Muscle layer of colon (tissue), 2 donors: ENCODE measurements at regions not wholly inside any gene's neighbourhood (a gene's known extent, or its start where the extent isn't known, plus 50 kb on each side); places are given as distances from the start of the nearest gene placed in this dataset.
A peak's percentile ranks its signal among the peaks of the same experiment; 100 is the strongest.

Source experiments
- H3K27ac ChIP-seq: one replicate; pipeline ENCODE4 v1.7.0; 2013; ENCODE audit warnings: low read depth, mild to moderate bottlenecking, low read length, moderate library complexity
- H3K27me3 ChIP-seq, 2 donors: one replicate each; pipeline ENCODE4 v1.7.0; 2013; ENCODE audit warnings: low read length in 2 of 2, mild to moderate bottlenecking in 2 of 2; ENCODE audit not compliant: insufficient read depth in 2 of 2, control insufficient read depth in 1 of 2
- H3K36me3 ChIP-seq: one replicate; pipeline ENCODE4 v1.7.0; 2013; ENCODE audit warnings: mild to moderate bottlenecking, low read length; ENCODE audit not compliant: insufficient read depth
- H3K4me1 ChIP-seq: one replicate; pipeline ENCODE4 v1.7.0; 2013; ENCODE audit warnings: mild to moderate bottlenecking, low read length; ENCODE audit not compliant: insufficient read depth
- H3K4me3 ChIP-seq, 2 donors: one replicate each; pipeline ENCODE4 v1.7.0; 2013; ENCODE audit warnings: low read length in 2 of 2, low read depth in 1 of 2, mild to moderate bottlenecking in 1 of 2, moderate library complexity in 1 of 2
- H3K9ac ChIP-seq: one replicate; pipeline ENCODE4 v1.7.0; 2013; ENCODE audit warnings: low read length
- H3K9me3 ChIP-seq: one replicate; pipeline ENCODE4 v1.7.0; 2013; ENCODE audit warnings: mild to moderate bottlenecking, low read length
- donor health status: abdominal sarcoma.
- donor health status: Adenocarcinoma of cecum.

DNA sequence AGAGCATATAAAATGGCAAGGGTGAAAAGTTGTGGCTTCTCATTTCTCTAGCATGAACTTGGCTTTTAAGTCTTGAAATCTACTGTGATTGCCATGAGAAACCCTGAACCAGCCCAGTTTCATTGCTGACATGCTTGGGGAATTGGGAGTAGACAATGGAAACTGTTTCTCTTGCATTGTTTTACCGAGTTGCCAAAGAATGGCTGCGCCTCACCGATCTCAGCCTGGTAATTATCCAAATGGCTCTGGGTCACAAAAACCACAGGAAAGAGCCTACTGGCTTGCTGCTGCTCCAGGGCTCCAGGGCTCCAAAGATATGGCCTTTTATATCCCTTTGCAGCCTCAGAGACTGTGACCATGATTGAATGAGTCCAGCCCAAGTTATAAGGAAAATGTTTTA is 310.4 kb upstream of the NT5C1B start:
- Histone ChIP-seq H3K4me1 (peaks cover 13% of the 10 kb centered on the region), H3K36me3 (no peaks in the 10 kb centered on the region), H3K27ac (no peak overlapping the region), H3K9me3 (no peaks in the 10 kb centered on the region), H3K4me3 (no peak overlapping the region), H3K9ac (no peak overlapping the region), H3K27me3 (no peaks in the 10 kb centered on the region)

DNA sequence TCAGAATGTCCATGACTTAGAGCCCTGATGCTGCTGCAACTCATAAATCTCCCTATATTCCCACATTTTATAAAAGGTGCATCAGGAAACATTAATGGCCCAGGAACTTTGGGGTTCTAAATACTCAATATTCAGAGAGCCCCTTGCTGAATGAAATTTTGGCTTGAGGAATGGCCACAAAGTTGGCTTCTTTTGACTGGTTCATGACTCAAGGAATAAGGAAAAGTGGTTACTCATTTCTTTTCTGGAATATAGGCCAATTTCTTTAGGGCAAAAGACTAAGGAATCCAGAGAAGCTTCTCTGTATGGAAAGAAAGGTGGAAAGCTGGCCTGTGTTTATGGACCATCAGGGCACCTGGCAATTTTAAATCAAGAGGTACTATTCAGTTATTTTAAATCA is 308.9 kb upstream of the NT5C1B start:
- Histone ChIP-seq H3K27ac (no peak overlapping the region), H3K36me3 (no peaks in the 10 kb centered on the region), H3K4me3 (no peak overlapping the region), H3K27me3 (no peaks in the 10 kb centered on the region), H3K4me1 (peaks cover 13% of the 10 kb centered on the region), H3K9me3 (no peaks in the 10 kb centered on the region), H3K9ac (no peak overlapping the region)

DNA sequence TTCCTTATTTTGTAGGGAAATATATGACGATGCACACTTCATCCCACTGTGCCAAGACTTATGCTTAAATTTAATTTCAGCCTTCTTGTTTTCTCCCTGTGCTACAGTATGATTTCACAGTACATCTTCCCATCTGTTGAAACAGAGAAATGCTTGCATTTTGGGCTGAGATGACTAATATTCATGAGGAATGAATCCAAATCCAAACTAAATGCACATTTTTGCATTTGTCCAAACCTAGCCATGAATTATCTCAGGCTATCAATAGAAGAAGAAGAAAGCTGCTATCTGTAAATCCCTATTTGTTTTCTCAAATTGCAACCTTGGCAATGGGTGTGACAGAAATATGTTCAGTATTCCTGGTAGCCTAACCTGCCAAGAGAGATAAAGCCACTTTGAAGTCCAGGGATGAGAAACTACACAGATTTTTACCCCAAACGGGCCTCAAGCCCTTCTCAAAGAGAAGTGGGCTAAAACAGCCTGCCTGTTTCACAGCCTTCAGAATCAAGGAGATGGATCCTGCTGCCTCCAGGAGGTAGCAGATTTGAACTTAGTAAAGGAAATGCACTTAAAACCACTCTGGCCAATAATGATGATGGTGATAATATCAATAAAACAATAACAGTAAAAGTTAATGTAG is 306.9 kb upstream of the NT5C1B start:
- no peak overlapping the region for H3K4me3 ChIP-seq
- H3K27ac ChIP-seq = no peak overlapping the region
- no peaks in the 10 kb centered on the region for H3K9me3 ChIP-seq
- no peaks in the 10 kb centered on the region for H3K36me3 ChIP-seq
- H3K4me1 ChIP-seq = peaks cover 10% of the 10 kb centered on the region
- H3K9ac ChIP-seq = no peak overlapping the region
- no peaks in the 10 kb centered on the region for H3K27me3 ChIP-seq

DNA sequence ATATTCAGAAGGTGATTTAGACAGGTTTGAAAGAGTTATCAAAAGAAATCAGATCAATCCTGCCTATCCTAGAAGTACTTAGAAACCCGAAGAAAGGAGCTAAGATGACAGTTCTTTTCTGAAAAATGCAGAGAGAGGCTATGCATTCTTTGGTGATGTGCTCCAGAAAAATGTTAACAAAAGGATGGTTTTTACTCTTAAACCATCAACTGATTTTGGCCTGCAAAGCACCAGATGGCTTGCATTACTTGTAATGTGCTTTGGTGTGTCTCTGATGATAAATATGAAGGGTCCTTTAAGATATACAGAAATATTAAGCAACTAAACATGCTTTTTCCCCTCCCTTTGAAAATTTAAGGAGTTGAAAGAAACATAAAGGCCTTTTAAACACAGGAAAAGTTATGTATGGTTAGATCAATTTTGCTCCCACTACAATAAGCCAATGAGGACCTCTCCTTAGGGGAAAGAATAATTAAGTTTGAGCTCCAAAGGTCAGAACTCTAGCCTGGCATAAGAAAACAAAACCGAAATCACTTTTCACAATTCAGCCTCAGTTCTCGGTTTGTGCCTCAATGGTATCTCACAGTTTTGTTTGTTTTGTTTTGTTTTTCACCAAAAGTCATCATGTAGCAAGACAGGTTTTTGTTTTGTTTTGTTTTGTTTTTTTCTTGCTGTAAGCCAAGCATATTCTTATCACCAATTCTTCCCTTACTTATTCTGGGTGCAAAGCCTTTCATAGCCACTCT is 302.4 kb upstream of the NT5C1B start:
- Histone ChIP-seq H3K9me3 (no peaks in the 10 kb centered on the region), H3K4me1 (peaks cover 15% of the 10 kb centered on the region), H3K27me3 (no peaks in the 10 kb centered on the region), H3K9ac (no peak overlapping the region), H3K4me3 (no peak overlapping the region), H3K27ac (no peak overlapping the region), H3K36me3 (no peaks in the 10 kb centered on the region)

DNA sequence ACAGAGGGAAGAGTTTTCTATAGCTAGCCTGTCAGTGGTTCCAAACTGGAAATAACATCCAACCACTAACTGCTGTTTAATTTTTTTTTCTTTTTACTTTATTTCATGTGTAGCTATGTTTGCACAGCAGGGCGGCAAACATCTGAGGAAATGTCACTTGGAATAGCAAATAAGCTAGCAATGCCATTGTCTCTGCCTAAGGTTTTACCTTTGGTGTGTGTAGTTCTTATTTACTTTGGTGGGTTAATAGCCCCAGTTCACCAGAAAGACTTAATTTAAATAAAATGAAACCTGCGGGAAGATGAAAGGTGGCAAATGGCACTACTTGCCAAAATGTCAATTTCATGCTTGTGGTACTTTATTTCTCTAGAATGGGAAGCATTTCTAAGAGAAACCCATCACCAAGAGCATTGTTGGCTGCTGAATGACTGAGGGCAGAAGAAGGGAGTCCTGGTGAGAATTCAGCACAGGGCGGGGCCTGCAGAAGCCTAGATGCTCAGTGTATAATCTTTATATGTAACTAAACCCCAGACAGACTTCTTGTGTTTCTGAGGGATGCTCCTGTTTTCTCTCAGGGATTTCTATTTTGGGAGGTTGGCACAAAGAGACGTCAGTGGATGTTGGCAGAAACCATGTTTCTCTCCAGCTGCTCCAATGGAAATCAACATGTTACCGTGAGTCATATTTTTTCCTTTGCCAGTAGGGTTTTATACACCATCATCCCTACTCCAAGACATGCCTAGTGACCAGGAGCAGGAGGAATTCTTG is 300.4 kb upstream of the NT5C1B start:
- Histone ChIP-seq H3K4me1 (peaks cover 12% of the 10 kb centered on the region), H3K27me3 (no peaks in the 10 kb centered on the region), H3K9ac (no peak overlapping the region), H3K36me3 (no peaks in the 10 kb centered on the region), H3K27ac (peak overlapping the region; percentile 21), H3K4me3 (no peak overlapping the region), H3K9me3 (no peaks in the 10 kb centered on the region)

DNA sequence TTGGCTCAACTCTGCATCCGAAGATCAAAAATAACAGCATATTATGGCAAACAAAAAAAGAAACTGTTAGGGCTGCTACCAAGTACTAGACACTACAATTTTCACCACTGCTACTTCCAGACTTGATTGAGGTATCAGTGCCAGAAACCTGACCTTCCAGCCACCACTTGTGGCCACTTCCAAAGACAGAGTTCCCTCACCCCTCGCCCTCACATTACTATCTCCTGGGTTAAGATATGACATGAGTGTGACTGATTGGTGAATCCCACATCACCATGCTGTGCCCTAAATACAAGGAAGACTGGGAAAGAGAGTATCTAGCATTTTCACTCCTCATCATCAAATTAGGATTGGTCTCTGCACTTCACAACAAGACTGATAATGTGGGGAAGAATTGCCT is 296.1 kb upstream of the NT5C1B start:
- H3K4me1 ChIP-seq = peaks cover 18% of the 10 kb centered on the region
- no peaks in the 10 kb centered on the region for H3K27me3 ChIP-seq
- H3K36me3 ChIP-seq = no peaks in the 10 kb centered on the region
- no peak overlapping the region for H3K9ac ChIP-seq
- H3K4me3 ChIP-seq = no peak overlapping the region
- H3K27ac ChIP-seq = no peak overlapping the region
- no peaks in the 10 kb centered on the region for H3K9me3 ChIP-seq

DNA sequence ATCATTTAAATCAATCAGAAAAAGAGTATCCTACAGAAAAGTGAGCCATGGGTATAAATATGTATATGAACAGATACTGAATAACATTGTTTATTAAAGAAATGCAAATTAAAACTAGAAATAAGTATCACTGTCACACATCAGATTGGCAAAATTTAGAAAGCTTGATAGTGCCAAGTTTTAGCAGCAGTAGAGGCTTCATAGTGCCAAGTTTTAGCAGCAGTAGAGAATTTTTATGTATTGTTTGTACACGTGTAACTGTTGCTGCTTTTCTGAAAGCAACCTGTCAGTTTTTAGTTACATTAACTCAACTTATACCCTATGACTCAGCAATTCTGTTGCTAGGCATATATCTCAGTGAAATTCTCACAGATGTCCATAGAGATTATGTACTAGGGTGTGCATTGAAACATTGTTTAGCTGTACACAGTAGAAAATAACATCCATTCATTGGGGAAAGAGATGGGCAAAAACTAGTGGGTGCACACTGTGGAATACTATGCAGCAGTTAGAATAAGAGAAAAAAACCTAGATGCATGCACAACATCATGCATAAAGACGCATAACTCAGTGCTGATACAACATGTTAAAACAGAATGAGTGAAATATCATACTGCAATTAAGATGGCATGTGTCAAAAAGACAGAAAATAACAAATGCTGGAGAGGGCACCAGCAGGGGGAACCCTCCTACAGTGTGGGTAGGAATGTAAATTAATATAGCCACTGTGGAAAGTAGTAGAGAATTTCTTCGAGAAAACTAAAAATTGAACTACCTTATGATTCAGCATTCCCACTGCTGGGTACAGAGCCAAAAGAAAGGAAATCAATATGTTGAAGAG is 294.5 kb upstream of the NT5C1B start:
- H3K36me3 ChIP-seq = no peaks in the 10 kb centered on the region
- no peak overlapping the region for H3K9ac ChIP-seq
- H3K27me3 ChIP-seq = no peaks in the 10 kb centered on the region
- peaks cover 8% of the 10 kb centered on the region for H3K4me1 ChIP-seq
- no peak overlapping the region for H3K27ac ChIP-seq
- H3K9me3 ChIP-seq = no peaks in the 10 kb centered on the region
- no peak overlapping the region for H3K4me3 ChIP-seq

DNA sequence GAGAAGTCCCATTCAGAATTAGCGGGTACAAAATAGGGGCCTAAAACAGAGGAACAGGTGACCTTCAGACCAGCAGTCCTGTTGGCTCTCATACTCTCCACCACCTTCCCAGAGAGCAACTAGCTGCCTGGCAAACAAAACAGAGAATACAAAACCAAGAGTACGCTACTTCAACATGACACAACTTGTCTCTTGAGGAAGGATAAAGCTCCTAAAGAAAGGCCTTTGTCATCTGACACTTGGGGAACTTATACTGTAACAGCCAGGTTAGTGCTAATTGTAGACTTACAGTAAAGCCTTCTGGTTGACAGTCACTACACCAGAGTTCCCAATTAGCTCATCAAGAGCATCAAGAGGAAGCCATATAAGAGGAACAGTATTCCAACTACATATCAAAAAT is 282.1 kb upstream of the NT5C1B start:
- H3K27me3 ChIP-seq = no peaks in the 10 kb centered on the region
- H3K9me3 ChIP-seq = no peaks in the 10 kb centered on the region
- H3K27ac ChIP-seq = no peak overlapping the region
- H3K36me3 ChIP-seq = no peaks in the 10 kb centered on the region
- no peak overlapping the region for H3K9ac ChIP-seq
- H3K4me1 ChIP-seq = no peaks in the 10 kb centered on the region
- no peak overlapping the region for H3K4me3 ChIP-seq

DNA sequence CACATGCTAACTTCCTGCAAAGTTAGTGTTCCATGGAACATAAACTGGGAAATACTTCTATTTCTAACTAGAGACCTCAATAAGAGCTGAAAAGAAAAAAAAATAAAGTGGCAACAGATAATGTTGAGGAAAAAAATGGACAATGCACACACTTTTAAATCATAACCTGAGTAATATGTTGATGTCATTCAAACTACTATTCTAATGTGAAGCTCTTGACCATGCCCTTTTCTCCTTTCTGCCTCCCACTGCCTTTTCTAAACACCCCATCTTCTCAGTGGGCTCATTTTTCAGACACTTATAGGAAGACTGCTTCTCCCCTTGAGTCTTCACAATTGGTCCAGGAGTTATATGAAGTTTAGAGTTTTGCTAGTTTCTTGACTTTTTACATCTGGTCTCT is 280.9 kb upstream of the NT5C1B start:
- no peak overlapping the region for H3K27ac ChIP-seq
- H3K36me3 ChIP-seq = no peaks in the 10 kb centered on the region
- H3K9ac ChIP-seq = no peak overlapping the region
- H3K9me3 ChIP-seq = no peaks in the 10 kb centered on the region
- H3K4me1 ChIP-seq = no peaks in the 10 kb centered on the region
- no peaks in the 10 kb centered on the region for H3K27me3 ChIP-seq
- H3K4me3 ChIP-seq = no peak overlapping the region

DNA sequence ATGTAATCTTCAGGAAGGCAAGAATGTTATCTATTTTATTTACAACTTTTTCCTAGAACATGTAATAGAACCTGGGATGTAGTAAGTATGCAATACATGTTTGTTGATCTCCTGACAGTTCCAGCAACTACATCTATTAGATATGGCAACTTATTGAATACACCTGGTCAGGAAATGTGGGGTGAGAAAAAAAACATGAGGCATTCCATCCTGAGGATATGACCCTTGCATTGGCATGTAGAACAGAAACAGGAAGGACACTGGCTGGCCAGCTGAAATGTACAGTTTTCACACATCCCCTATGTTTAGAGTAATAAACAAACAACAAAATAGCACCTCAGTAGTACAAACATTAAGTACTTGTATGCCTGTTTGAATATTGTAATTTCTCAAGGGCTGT is 272.6 kb upstream of the NT5C1B start:
- no peaks in the 10 kb centered on the region for H3K4me1 ChIP-seq
- H3K36me3 ChIP-seq = no peaks in the 10 kb centered on the region
- H3K4me3 ChIP-seq = no peak overlapping the region
- H3K27ac ChIP-seq = no peak overlapping the region
- H3K9me3 ChIP-seq = no peaks in the 10 kb centered on the region
- H3K9ac ChIP-seq = no peak overlapping the region
- H3K27me3 ChIP-seq = no peaks in the 10 kb centered on the region

DNA sequence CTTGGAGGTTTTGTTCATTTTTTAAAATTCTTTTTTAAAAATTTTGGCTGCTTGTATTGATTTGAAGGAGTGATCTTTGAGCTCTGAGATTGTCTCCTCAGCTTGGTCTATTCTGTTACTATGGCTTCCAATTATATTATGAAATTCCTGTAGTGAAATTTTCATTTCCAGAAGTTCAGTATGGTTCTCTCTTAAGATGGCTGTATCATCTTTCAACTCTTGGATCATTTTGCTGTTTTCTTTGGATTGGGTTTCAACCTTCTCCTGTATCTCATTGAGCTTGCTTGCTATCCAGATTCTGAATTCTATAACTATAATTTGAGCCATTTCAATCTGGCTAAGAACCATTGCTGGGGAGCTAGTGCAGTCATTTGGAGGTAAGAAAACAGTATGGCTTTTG is 270.8 kb upstream of the NT5C1B start:
- no peaks in the 10 kb centered on the region for H3K9me3 ChIP-seq
- no peaks in the 10 kb centered on the region for H3K4me1 ChIP-seq
- no peak overlapping the region for H3K27ac ChIP-seq
- H3K36me3 ChIP-seq = no peaks in the 10 kb centered on the region
- H3K9ac ChIP-seq = no peak overlapping the region
- no peaks in the 10 kb centered on the region for H3K27me3 ChIP-seq
- no peak overlapping the region for H3K4me3 ChIP-seq
